AG09319 (cell line): ENCODE measurements at regions not wholly inside any gene's neighbourhood (a gene's known extent, or its start where the extent isn't known, plus 50 kb on each side); places are given as distances from the start of the nearest gene placed in this dataset.
"Not testable (repeated sequence)": the region's sequence is repeated elsewhere in the genome, so short reads cannot be mapped to it uniquely, and the experiment has no call there.

ENCODE experiments used
- DNase-seq: peaks from one replicate; pipeline ENCODE4 v3.0.0-alpha.2; 2010; ENCODE audit warnings: low read depth; ENCODE audit errors: extremely low read depth
- TF ChIP-seq, protein P1 (sequence below): IDR thresholded peaks from 2 replicates; pipeline ENCODE4 v1.5.1; 2011; ENCODE audit warnings: low read depth, mild to moderate bottlenecking, inconsistent platforms, low read length, moderate library complexity

GRCh38 chr17:71089431-71089830 lies 920.1 kb downstream of the KCNJ2 start:
- no peak for DNase-seq
- TF ChIP-seq, protein P1, sequence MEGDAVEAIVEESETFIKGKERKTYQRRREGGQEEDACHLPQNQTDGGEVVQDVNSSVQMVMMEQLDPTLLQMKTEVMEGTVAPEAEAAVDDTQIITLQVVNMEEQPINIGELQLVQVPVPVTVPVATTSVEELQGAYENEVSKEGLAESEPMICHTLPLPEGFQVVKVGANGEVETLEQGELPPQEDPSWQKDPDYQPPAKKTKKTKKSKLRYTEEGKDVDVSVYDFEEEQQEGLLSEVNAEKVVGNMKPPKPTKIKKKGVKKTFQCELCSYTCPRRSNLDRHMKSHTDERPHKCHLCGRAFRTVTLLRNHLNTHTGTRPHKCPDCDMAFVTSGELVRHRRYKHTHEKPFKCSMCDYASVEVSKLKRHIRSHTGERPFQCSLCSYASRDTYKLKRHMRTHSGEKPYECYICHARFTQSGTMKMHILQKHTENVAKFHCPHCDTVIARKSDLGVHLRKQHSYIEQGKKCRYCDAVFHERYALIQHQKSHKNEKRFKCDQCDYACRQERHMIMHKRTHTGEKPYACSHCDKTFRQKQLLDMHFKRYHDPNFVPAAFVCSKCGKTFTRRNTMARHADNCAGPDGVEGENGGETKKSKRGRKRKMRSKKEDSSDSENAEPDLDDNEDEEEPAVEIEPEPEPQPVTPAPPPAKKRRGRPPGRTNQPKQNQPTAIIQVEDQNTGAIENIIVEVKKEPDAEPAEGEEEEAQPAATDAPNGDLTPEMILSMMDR, result no peak

DNA sequence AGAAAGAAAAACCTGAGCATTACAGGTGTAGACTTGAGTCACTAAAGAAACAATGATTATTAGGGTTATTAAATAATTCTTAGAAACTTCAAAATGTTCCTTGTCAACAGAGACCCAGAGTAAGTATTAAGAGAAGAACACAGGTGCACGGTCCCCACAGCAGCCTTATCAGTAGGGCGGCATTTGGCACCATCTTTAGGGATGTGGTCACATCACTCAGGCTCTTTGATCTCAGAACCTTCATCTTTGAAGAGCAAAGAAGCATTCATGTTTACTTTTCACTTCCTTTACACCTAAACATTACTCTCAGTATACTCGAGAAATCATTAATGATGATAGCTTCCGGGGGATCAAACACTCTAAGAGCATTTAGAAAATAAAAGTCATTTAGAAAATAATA lies 928.7 kb downstream of the KCNJ2 start:
- no peak for DNase-seq

GRCh38 chr17:71099003-71099714 lies 929.8 kb downstream of the KCNJ2 start:
- DNase-seq, result no peak
- TF ChIP-seq, protein P1, result no peak

More for the DNA sequence above, 928.7 kb downstream of the KCNJ2 start:
- TF ChIP-seq, protein P1, result no peak

GRCh38 chr17:71102777-71103176 lies 933.4 kb downstream of the KCNJ2 start:
- TF ChIP-seq, protein P1, result no peak
- no peak for DNase-seq

DNA sequence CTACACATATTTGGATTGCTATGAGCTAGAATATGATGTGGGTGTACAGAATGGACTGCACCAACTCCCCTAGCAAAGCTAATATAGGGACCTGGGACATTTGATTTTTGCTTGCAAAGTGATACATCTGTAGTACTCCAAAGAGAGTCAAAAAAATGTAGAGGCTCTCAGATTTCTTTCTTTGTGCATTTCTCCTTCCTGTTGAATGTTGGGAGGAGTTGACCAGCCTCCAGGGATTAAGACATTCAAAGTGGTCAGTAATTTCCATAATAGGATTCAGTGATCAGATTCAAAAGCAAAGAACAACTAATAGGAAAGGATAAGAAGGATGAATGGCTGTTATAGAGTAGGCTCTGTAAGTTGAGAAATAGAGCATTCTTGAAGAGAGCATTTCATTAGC lies 934.9 kb downstream of the KCNJ2 start:
- TF ChIP-seq, protein P1, result no peak
- DNase-seq, result no peak

- DNase-seq, result not testable (repeated sequence)
These were observed 936.7 kb downstream of the KCNJ2 start for GRCh38 chr17:71106056-71106455.

DNA sequence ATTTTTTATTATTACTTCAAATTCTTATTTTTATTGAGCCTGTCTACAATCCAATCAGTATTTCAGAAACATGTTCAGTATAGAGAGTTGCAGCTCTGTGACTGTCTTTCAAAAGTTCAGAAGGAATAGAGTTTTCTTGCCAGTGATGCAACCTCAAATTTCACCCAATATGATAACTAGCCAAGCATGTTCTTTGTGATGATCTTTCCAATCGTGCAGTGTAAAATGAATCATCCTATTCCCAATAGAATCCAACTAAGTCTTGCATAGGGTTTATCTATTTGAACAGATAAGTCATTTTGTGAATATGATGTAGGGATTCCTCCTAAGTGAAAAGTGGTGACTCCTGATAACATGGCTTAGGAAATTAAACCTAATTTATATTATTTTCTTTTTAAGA lies 937.8 kb downstream of the KCNJ2 start:
- TF ChIP-seq, protein P1, result no peak
- no peak for DNase-seq

DNA sequence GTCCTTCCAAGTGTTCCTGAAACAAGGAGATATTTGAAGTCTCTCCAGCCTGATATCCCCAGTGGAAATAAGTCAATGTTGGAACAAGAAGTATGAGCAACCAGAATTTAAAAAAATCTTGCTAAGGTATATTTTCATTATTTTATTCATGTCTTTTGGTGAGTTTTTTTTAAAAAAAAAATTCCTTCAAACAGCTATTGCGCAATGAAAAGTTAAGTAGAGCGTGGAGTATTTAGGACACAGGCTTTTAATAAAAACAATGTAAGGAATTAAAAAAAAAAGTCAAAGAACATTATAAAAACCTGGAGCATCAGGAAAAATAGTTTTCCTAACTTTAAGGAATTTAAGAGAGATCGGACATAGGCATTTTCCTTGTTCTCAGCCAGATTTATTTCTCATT lies 940.4 kb downstream of the KCNJ2 start:
- TF ChIP-seq, protein P1, result no peak
- DNase-seq, result no peak
